ENCODE measurements at regions not wholly inside any gene's neighbourhood (a gene's known extent, or its start where the extent isn't known, plus 50 kb on each side); places are given as distances from the start of the nearest gene placed in this dataset.

GRCh38 chr6:140155451-140156126 lies 781.1 kb upstream of the CITED2 start:
- TF ChIP-seq MAX (CRISPR knock-in tag; IDR thresholded peaks at IDR 0.05), result no peak
- TF ChIP-seq MEF2A (IDR thresholded peaks at IDR 0.05; ENCODE audit: control insufficient read depth, low read depth, low read length), result no peak
- no peak for TF ChIP-seq POLR2AphosphoS5 (IDR thresholded peaks at IDR 0.05; ENCODE audit: control insufficient read depth, insufficient read depth, low read depth, low read length)
- TF ChIP-seq CHD1 (IDR thresholded peaks at IDR 0.05; ENCODE audit: low read length), result no peak

Data from K562 (cell line).